H1 (cell line): ENCODE measurements at regions not wholly inside any gene's neighbourhood (a gene's known extent, or its start where the extent isn't known, plus 50 kb on each side); places are given as distances from the start of the nearest gene placed in this dataset.

Experiments
- CTCF ChIA-PET: fragments of 300-600 bp; sonication (Branson Sonifier 250); formaldehyde crosslinking; loops from one replicate; lab custom pipeline; 2021; ENCODE audit not compliant: partially characterized antibody; lab: Charles Lee
- POLR2A ChIA-PET: fragments of 300-600 bp; sonication (Branson Sonifier 250); formaldehyde crosslinking; loops from one replicate; lab custom pipeline; 2021; ENCODE audit warnings: inconsistent platforms; ENCODE audit not compliant: partially characterized antibody; lab: Charles Lee
- DNase-seq, 2 experiments: peaks; one replicate each; pipeline versions ENCODE4 v3.0.0 to v3.0.0-alpha.2; 2010 to 2022; ENCODE audit warnings: low spot score in 2 of 2, low read depth in 1 of 2, mixed read lengths in 1 of 2
- FAIRE-seq: peaks from 2 replicates; lab custom pipeline; 2011; peaks lifted over from hg19 to GRCh38; lab: Jason Lieb, UNC
- H2AFZ ChIP-seq: 2 replicates; pipeline ENCODE4 v1.8.1; 2012; ENCODE audit warnings: low read length, inconsistent platforms
- H2AK5ac ChIP-seq: 2 replicates; pipeline ENCODE4 v1.6.1; 2013; ENCODE audit warnings: low read depth, low read length
- H2BK120ac ChIP-seq: replicated peaks from 2 replicates; pipeline ENCODE3; 2013; ENCODE audit warnings: low read depth, low read length, inconsistent platforms
- H2BK12ac ChIP-seq: 2 replicates; pipeline ENCODE4 v1.6.1; 2013; ENCODE audit warnings: low read depth, low read length
- H2BK15ac ChIP-seq: 2 replicates; pipeline ENCODE4 v1.6.1; 2013; ENCODE audit warnings: low read length
- H2BK20ac ChIP-seq: 2 replicates; pipeline ENCODE4 v1.6.1; 2013; ENCODE audit warnings: low read length
- H2BK5ac ChIP-seq: 2 replicates; pipeline ENCODE4 v1.6.1; 2013; ENCODE audit warnings: low read depth, low read length
- H3K14ac ChIP-seq: 2 replicates; pipeline ENCODE4 v1.6.1; 2013; ENCODE audit warnings: inconsistent platforms; ENCODE audit not compliant: insufficient read length
- H3K18ac ChIP-seq: 2 replicates; pipeline ENCODE4 v1.6.1; 2013; ENCODE audit warnings: low read length; ENCODE audit errors: extremely low read depth
- H3K23ac ChIP-seq: 2 replicates; pipeline ENCODE4 v1.6.1; 2013; ENCODE audit warnings: inconsistent platforms; ENCODE audit not compliant: insufficient read length
- H3K23me2 ChIP-seq: 2 replicates; pipeline ENCODE4 v1.6.1; 2013; ENCODE audit warnings: low read depth, low read length
- H3K27ac ChIP-seq: 2 replicates; pipeline ENCODE4 v1.6.1; 2011; ENCODE audit warnings: low read depth, low read length, inconsistent platforms
- H3K27me3 ChIP-seq, 4 experiments: replicated peaks in 1 of 4; 1 replicate in 1 of 4; 2 replicates in 3 of 4; pipeline versions ENCODE4 v1.6.1 to v1.8.1; 2011 to 2013; ENCODE audit warnings: low read length in 3 of 4, mild to moderate bottlenecking in 3 of 4, inconsistent platforms in 2 of 4, mixed read lengths in 2 of 4, moderate library complexity in 1 of 4; ENCODE audit not compliant: control insufficient read depth in 3 of 4, insufficient read depth in 3 of 4; ENCODE audit errors: extremely low read depth in 1 of 4
- H3K36me3 ChIP-seq, 4 experiments: 2 replicates each; pipeline versions ENCODE4 v1.6.1 to v1.8.1; 2011 to 2013; ENCODE audit warnings: mild to moderate bottlenecking in 4 of 4, low read length in 3 of 4, moderate library complexity in 2 of 4, control low read depth in 1 of 4, inconsistent platforms in 1 of 4; ENCODE audit not compliant: insufficient read depth in 4 of 4, control insufficient read depth in 2 of 4
- H3K4ac ChIP-seq: replicated peaks from 2 replicates; pipeline ENCODE3; 2013; ENCODE audit warnings: low read length, low read depth, mixed read lengths, inconsistent platforms; ENCODE audit not compliant: insufficient read length
- H3K4me1 ChIP-seq, 4 experiments: replicated peaks in 1 of 4; 1 replicate in 1 of 4; 2 replicates in 3 of 4; pipeline versions ENCODE4 v1.6.1 to v1.8.1; 2011 to 2013; ENCODE audit warnings: low read length in 3 of 4, inconsistent platforms in 2 of 4, mixed read lengths in 1 of 4; ENCODE audit not compliant: insufficient read depth in 4 of 4, control insufficient read depth in 3 of 4
- H3K4me2 ChIP-seq, 2 experiments: 2 replicates each; pipeline versions ENCODE4 v1.6.1 to v1.8.1; 2011 to 2013; ENCODE audit warnings: low read depth in 2 of 2, low read length in 2 of 2, control low read depth in 1 of 2, inconsistent platforms in 1 of 2, mild to moderate bottlenecking in 1 of 2; ENCODE audit not compliant: insufficient read depth in 1 of 2
- H3K4me3 ChIP-seq, 4 experiments: fragments of 200-600, 300-600 bp in 1 of 4; sonication (generic), shearing (Covaris generic), sonication (Bioruptor Twin) in 1 of 4; 2 replicates each; pipeline versions ENCODE4 v1.5.1 to v1.8.1; 2011 to 2016; ENCODE audit warnings: low read length in 4 of 4, low read depth in 3 of 4, control low read depth in 2 of 4, inconsistent platforms in 2 of 4, mild to moderate bottlenecking in 2 of 4, mixed read lengths in 1 of 4, moderate library complexity in 1 of 4; ENCODE audit not compliant: insufficient read depth in 2 of 4; ENCODE audit errors: extremely low read depth in 1 of 4
- H3K56ac ChIP-seq: replicated peaks from 2 replicates; pipeline ENCODE3; 2013; ENCODE audit warnings: low read depth, mild to moderate bottlenecking, mixed read lengths, low read length, inconsistent platforms; ENCODE audit not compliant: insufficient read length
- H3K79me1 ChIP-seq: 2 replicates; pipeline ENCODE4 v1.6.1; 2013; ENCODE audit warnings: low read depth, low read length, control low read depth
- H3K79me2 ChIP-seq, 2 experiments: 2 replicates each; pipeline versions ENCODE4 v1.6.1 to v1.8.1; 2012 to 2013; ENCODE audit warnings: low read length in 2 of 2, mild to moderate bottlenecking in 2 of 2, inconsistent platforms in 1 of 2; ENCODE audit not compliant: insufficient read depth in 2 of 2, control insufficient read depth in 1 of 2
- H3K9ac ChIP-seq, 4 experiments: replicated peaks in 1 of 4; 1 replicate in 1 of 4; 2 replicates in 3 of 4; pipeline versions ENCODE4 v1.6.1 to v1.8.1; 2011 to 2013; ENCODE audit warnings: low read depth in 3 of 4, low read length in 3 of 4, control low read depth in 2 of 4, mild to moderate bottlenecking in 2 of 4, moderate library complexity in 2 of 4, inconsistent platforms in 1 of 4; ENCODE audit errors: extremely low read depth in 1 of 4
- H3K9me3 ChIP-seq, 2 experiments: 2 replicates each; pipeline versions ENCODE4 v1.6.1 to v1.8.1; 2012 to 2013; ENCODE audit warnings: mild to moderate bottlenecking in 2 of 2, moderate library complexity in 2 of 2, control low read depth in 1 of 2, inconsistent platforms in 1 of 2, low read depth in 1 of 2, low read length in 1 of 2, mixed read lengths in 1 of 2; ENCODE audit not compliant: insufficient read depth in 2 of 2
- H4K20me1 ChIP-seq, 2 experiments: replicated peaks in 1 of 2; 2 replicates each; pipeline versions ENCODE3 to v1.8.1; 2011 to 2013; ENCODE audit warnings: inconsistent platforms in 2 of 2, low read length in 2 of 2, mild to moderate bottlenecking in 1 of 2; ENCODE audit not compliant: insufficient read depth in 2 of 2, control insufficient read depth in 1 of 2
- H4K5ac ChIP-seq: 2 replicates; pipeline ENCODE4 v1.6.1; 2013; ENCODE audit warnings: low read length, low read depth, mixed read lengths, inconsistent platforms; ENCODE audit not compliant: insufficient read length
- H4K8ac ChIP-seq: 2 replicates; pipeline ENCODE4 v1.8.0; 2013; ENCODE audit warnings: mild to moderate bottlenecking, moderate library complexity, low read length, inconsistent platforms; ENCODE audit not compliant: insufficient read depth; ENCODE audit errors: extremely low read depth
- H4K91ac ChIP-seq: replicated peaks from 2 replicates; pipeline ENCODE3; 2013; ENCODE audit warnings: low read length, mixed read lengths, inconsistent platforms; ENCODE audit not compliant: insufficient read length
- CHD7 ChIP-seq: fragments of 300-600 bp; sonication (generic); IDR thresholded peaks from 2 replicates; pipeline ENCODE4 v1.7.1; 2012; ENCODE audit warnings: low read length, moderate library complexity, mild to moderate bottlenecking, inconsistent platforms; ENCODE audit not compliant: insufficient replicate concordance
- POLR2A ChIP-seq, 2 experiments: IDR thresholded peaks; 1 replicate in 1 of 2; 2 replicates in 1 of 2; pipeline ENCODE4 v1.6.1; 2011; ENCODE audit warnings: low read depth in 2 of 2, low read length in 2 of 2, mild to moderate bottlenecking in 2 of 2; ENCODE audit errors: control extremely low read depth in 1 of 2
- SP1 ChIP-seq: IDR thresholded peaks from 2 replicates; pipeline ENCODE4 v1.6.1; 2011; ENCODE audit warnings: low read depth, low read length

DNA sequence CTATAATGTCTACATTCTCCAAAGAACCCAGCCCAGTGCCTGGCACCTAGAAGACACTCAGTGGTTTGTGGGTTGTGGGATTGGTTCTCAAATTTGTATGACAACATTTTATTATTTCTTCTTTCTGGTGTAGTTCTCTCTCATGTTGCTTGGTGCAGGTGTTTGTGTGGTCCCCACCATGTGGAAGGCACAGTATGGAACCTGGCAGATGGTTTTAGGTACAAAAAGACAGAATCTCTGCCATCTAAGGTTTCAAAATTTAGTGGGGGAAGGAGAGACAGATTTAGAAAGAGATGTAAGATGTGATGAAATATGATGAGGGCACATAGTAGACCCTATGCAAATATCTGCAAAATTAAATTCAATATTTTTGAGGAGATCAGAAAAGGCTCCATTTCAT lies 323.8 kb downstream of the CDK5RAP2 start:
- Histone ChIP-seq H4K20me1 (no peaks in the 10 kb centered on the region), H4K8ac (no peak overlapping the region), H2BK15ac (no peak overlapping the region), H3K4me1 (no peaks in the 10 kb centered on the region), H2AFZ (no peak overlapping the region), H3K14ac (no peak overlapping the region), H2BK5ac (no peak overlapping the region), H3K4ac (no peak overlapping the region), H3K79me1 (no peaks in the 10 kb centered on the region), H3K23ac (no peak overlapping the region), H3K27me3 (no peaks in the 10 kb centered on the region), H2BK12ac (no peak overlapping the region), H4K5ac (no peak overlapping the region), H3K9me3 (no peaks in the 10 kb centered on the region), H3K4me3 (no peak overlapping the region), H2BK20ac (no peak overlapping the region), H3K9ac (no peak overlapping the region), H3K56ac (no peak overlapping the region), H3K79me2 (no peaks in the 10 kb centered on the region; a peak in 1 of 4 replicates), H3K18ac (no peak overlapping the region), H3K23me2 (no peaks in the 10 kb centered on the region), H3K4me2 (no peak overlapping the region), H3K36me3 (no peaks in the 10 kb centered on the region), H2BK120ac (no peak overlapping the region), H4K91ac (no peak overlapping the region), H2AK5ac (no peak overlapping the region), H3K27ac (no peak overlapping the region)
- ChIA-PET CTCF (no interaction called here), POLR2A (no interaction called here)
- DNase-seq (no peak), FAIRE-seq (no peak)
- TF ChIP-seq POLR2A (IDR thresholded peaks at IDR 0.05; ENCODE audit: control extremely low read depth in 1 of 2, low read depth in 2 of 2, low read length in 2 of 2) (no peak), SP1 (no peak), CHD7 (no peak)
